B cell (primary cell): ENCODE measurements at regions not wholly inside any gene's neighbourhood (a gene's known extent, or its start where the extent isn't known, plus 50 kb on each side); places are given as distances from the start of the nearest gene placed in this dataset.

Experiments used
- ATAC-seq: fragments of 200-7000 bp; cut with Tn5 transposase; one replicate; pipeline ENCODE4 v1.10.0; 2021; ENCODE audit warnings: low read depth, mild to moderate bottlenecking, moderate number of reproducible peaks, moderate library complexity
- CTCF ChIA-PET: fragments of 350-600 bp; sonication (Branson Sonifier 250); formaldehyde crosslinking; loops from one replicate; lab custom pipeline; 2021; ENCODE audit warnings: antibody characterized with exemption, inconsistent platforms; lab: Charles Lee
- POLR2A ChIA-PET: fragments of 350-600 bp; sonication (Branson Sonifier 250); formaldehyde crosslinking; loops from one replicate; lab custom pipeline; 2021; ENCODE audit warnings: antibody characterized with exemption; lab: Charles Lee
- DNase-seq: peaks from one replicate; pipeline ENCODE4 v3.0.0; 2013
- H2AFZ ChIP-seq: 2 replicates; pipeline ENCODE4 v1.6.1; 2012; ENCODE audit warnings: mild to moderate bottlenecking, low read depth, low read length; ENCODE audit not compliant: insufficient read depth, poor library complexity, severe bottlenecking
- H3K27ac ChIP-seq, 2 donors: 1 replicate in 1 of 2; 2 replicates in 1 of 2; pipeline ENCODE4 v1.5.1; 2012 to 2013; ENCODE audit warnings: low read length in 2 of 2, mild to moderate bottlenecking in 2 of 2, moderate library complexity in 1 of 2
- H3K27me3 ChIP-seq, 4 experiments: fragments of 200-600 bp in 1 of 4; sonication (generic) in 1 of 4; replicated peaks in 1 of 4; 1 replicate in 2 of 4; 2 replicates in 2 of 4; pipeline versions ENCODE4 v1.6.1 to v1.7.0; 2013 to 2016; ENCODE audit warnings: low read length in 3 of 4, mild to moderate bottlenecking in 2 of 4, mixed read lengths in 1 of 4, moderate library complexity in 1 of 4; ENCODE audit not compliant: insufficient read depth in 4 of 4, control insufficient read depth in 3 of 4; ENCODE audit errors: control extremely low read depth in 1 of 4
- H3K36me3 ChIP-seq, 2 experiments: replicated peaks in 1 of 2; 1 replicate in 1 of 2; 2 replicates in 1 of 2; pipeline versions ENCODE4 v1.6.1 to v1.7.1; 2013; ENCODE audit warnings: low read length in 1 of 2; ENCODE audit not compliant: insufficient read depth in 2 of 2, control insufficient read depth in 1 of 2; ENCODE audit errors: control extremely low read depth in 1 of 2, extremely low read depth in 1 of 2
- H3K4me1 ChIP-seq, 2 donors: fragments of 200-600 bp in 1 of 2; sonication (generic) in 1 of 2; 1 replicate in 1 of 2; 2 replicates in 1 of 2; pipeline versions ENCODE4 v1.5.1 to v1.6.1; 2013 to 2017; ENCODE audit warnings: low read length in 2 of 2; ENCODE audit not compliant: control insufficient read depth in 2 of 2, insufficient read depth in 2 of 2
- H3K4me2 ChIP-seq: replicated peaks from 2 replicates; pipeline ENCODE3; 2012; ENCODE audit warnings: mild to moderate bottlenecking, low read depth, low read length; ENCODE audit not compliant: poor library complexity, severe bottlenecking
- H3K4me3 ChIP-seq, 5 experiments: fragments of 200-600 bp in 1 of 5; sonication (generic) in 1 of 5; 1 replicate in 3 of 5; 2 replicates in 2 of 5; pipeline versions ENCODE4 v1.5.1 to v1.7.0; 2011 to 2016; ENCODE audit warnings: low read length in 4 of 5, mild to moderate bottlenecking in 4 of 5, low read depth in 2 of 5, control low read depth in 1 of 5, moderate library complexity in 1 of 5; ENCODE audit not compliant: insufficient read depth in 1 of 5; ENCODE audit errors: control extremely low read depth in 1 of 5, extremely low read depth in 1 of 5
- H3K79me2 ChIP-seq: fragments of 200-600 bp; sonication (generic); one replicate; pipeline ENCODE4 v1.6.0; 2016; ENCODE audit warnings: low read length; ENCODE audit not compliant: control insufficient read depth, insufficient read depth
- H3K9ac ChIP-seq: fragments of 200-600 bp; sonication (generic); 2 replicates; pipeline ENCODE4 v1.6.1; 2017; ENCODE audit warnings: mild to moderate bottlenecking, low read length, moderate library complexity
- H3K9me3 ChIP-seq, 3 donors: one replicate each; pipeline versions ENCODE4 v1.6.1 to v1.7.1; 2013; ENCODE audit warnings: low read length in 2 of 3; ENCODE audit not compliant: control insufficient read depth in 2 of 3, insufficient read depth in 1 of 3; ENCODE audit errors: control extremely low read depth in 1 of 3
- H4K20me1 ChIP-seq: 2 replicates; pipeline ENCODE4 v1.6.0; 2012; ENCODE audit warnings: mild to moderate bottlenecking, low read length; ENCODE audit not compliant: insufficient read depth, control insufficient read depth, poor library complexity, severe bottlenecking
- H3K27ac Mint-ChIP-seq: one replicate; pipeline ENCODE4 v1.8.0; 2021; ENCODE audit warnings: mixed read lengths
- H3K27me3 Mint-ChIP-seq: one replicate; pipeline ENCODE4 v1.8.0; 2021; ENCODE audit warnings: mixed read lengths
- H3K4me1 Mint-ChIP-seq: one replicate; pipeline ENCODE4 v1.8.0; 2021; ENCODE audit warnings: mixed read lengths
- H3K4me3 Mint-ChIP-seq: one replicate; pipeline ENCODE4 v1.8.0; 2021; ENCODE audit warnings: mixed read lengths
- H3K9me3 Mint-ChIP-seq: one replicate; pipeline ENCODE4 v1.8.0; 2022; ENCODE audit warnings: mixed read lengths; ENCODE audit not compliant: insufficient read depth
- CTCF ChIP-seq: fragments of 200-600 bp; IDR thresholded peaks from one replicate; pipeline ENCODE4 v1.8.0; 2022; ENCODE audit warnings: antibody characterized with exemption, mild to moderate bottlenecking
- EZH2 ChIP-seq: IDR thresholded peaks from 2 replicates; pipeline ENCODE4 v1.6.1; 2012; ENCODE audit warnings: borderline replicate concordance, low read depth, mild to moderate bottlenecking, moderate library complexity, low read length; ENCODE audit not compliant: insufficient read depth, poor library complexity, severe bottlenecking
- WGBS: methylation state at CpG from one replicate; pipeline ENCODE4 v1.1.5; 2013; ENCODE audit warnings: missing lambda C conversion rate; ENCODE audit not compliant: insufficient coverage; 5-methylcytosine and 5-hydroxymethylcytosine counted together
- intact Hi-C: fragments of 100-400 bp; cut with micrococcal nuclease; formaldehyde crosslinking; loops from one replicate; pipeline ENCODE4 v1.10.0; 2022

- Histone ChIP-seq H3K79me2 (no peaks in the 10 kb centered on the region), H3K36me3 (no peaks in the 10 kb centered on the region), H3K4me1 (no peaks in the 10 kb centered on the region), H4K20me1 (no peaks in the 10 kb centered on the region), H3K27ac (no peak overlapping the region), H3K4me2 (no peak overlapping the region), H3K27me3 (no peaks in the 10 kb centered on the region), H3K4me3 (no peak overlapping the region), H3K9me3 (peaks cover 0 to 13% (median 0%) of the 10 kb centered on the region in 3 donors), H2AFZ (no peak overlapping the region), H3K9ac (no peak overlapping the region)
- WGBS = 80% methylated on average over 1 of the region's 5 CpGs
- TF ChIP-seq EZH2 (no peak), CTCF (no peak)
- no peaks in the 10 kb centered on the region for H3K27me3 Mint-ChIP-seq
- H3K27ac Mint-ChIP-seq = no peak overlapping the region
- no peak overlapping the region for H3K4me3 Mint-ChIP-seq
- ATAC-seq = no peak
- intact Hi-C loops = no loop called here
- ChIA-PET CTCF (no interaction called here), POLR2A (no interaction called here)
- DNase-seq = no peak
- H3K4me1 Mint-ChIP-seq = no peaks in the 10 kb centered on the region
- no peaks in the 10 kb centered on the region for H3K9me3 Mint-ChIP-seq
These were observed 376.4 kb upstream of the ZNF507 start for GRCh38 chr19:31969016-31969415.

GRCh38 chr19:31970027-31970461 is 375.4 kb upstream of the ZNF507 start:
- Histone ChIP-seq H3K9me3 (peaks cover 0 to 15% (median 0%) of the 10 kb centered on the region in 3 donors), H3K27ac (no peak overlapping the region), H3K36me3 (no peaks in the 10 kb centered on the region), H3K9ac (no peak overlapping the region), H3K79me2 (no peaks in the 10 kb centered on the region), H3K27me3 (no peaks in the 10 kb centered on the region), H3K4me1 (no peaks in the 10 kb centered on the region), H3K4me3 (no peak overlapping the region), H2AFZ (no peak overlapping the region), H3K4me2 (no peak overlapping the region), H4K20me1 (no peaks in the 10 kb centered on the region)
- no peak for TF ChIP-seq EZH2
- TF ChIP-seq CTCF = no peak
- Mint-ChIP-seq H3K27ac (no peak overlapping the region), H3K27me3 (no peaks in the 10 kb centered on the region), H3K4me3 (no peak overlapping the region), H3K4me1 (no peaks in the 10 kb centered on the region), H3K9me3 (no peaks in the 10 kb centered on the region)
- ATAC-seq (no peak), DNase-seq (no peak)
- ChIA-PET POLR2A (no interaction called here), CTCF (no interaction called here)
- intact Hi-C loops = no loop called here
- WGBS = 86% methylated on average over 2 of the region's 2 CpGs
